NCI-H748 (cell line): ENCODE measurements at regions not wholly inside any gene's neighbourhood (a gene's known extent, or its start where the extent isn't known, plus 50 kb on each side); places are given as distances from the start of the nearest gene placed in this dataset.
"Not testable (repeated sequence)": the region's sequence is repeated elsewhere in the genome, so short reads cannot be mapped to it uniquely, and the experiment has no call there.

ENCODE experiments used
- DNase-seq: peaks from one replicate; lab custom pipeline; 2025; ENCODE audit not compliant: unreplicated experiment; lab: John Stamatoyannopoulos, UW

GRCh38 chr2:90360731-90361035, 1669.2 kb downstream of the RPIA start:
- DNase-seq: not testable (repeated sequence)
